NB4 (cell line): ENCODE measurements at regions not wholly inside any gene's neighbourhood (a gene's known extent, or its start where the extent isn't known, plus 50 kb on each side); places are given as distances from the start of the nearest gene placed in this dataset.

Experiments
- DNase-seq: peaks from one replicate; pipeline ENCODE4 v3.0.0; 2010; ENCODE audit warnings: low read depth
- H3K4me3 ChIP-seq: one replicate; pipeline ENCODE4 v1.5.1; 2011; ENCODE audit warnings: mild to moderate bottlenecking, low read depth, low read length, moderate library complexity
- CTCF ChIP-seq: IDR thresholded peaks from one replicate; pipeline ENCODE4 v1.5.1; 2012; ENCODE audit warnings: low read depth, low read length
- MAX ChIP-seq: IDR thresholded peaks from 2 replicates; pipeline ENCODE4 v1.6.1; 2011; ENCODE audit warnings: low read depth, low read length
- MYC ChIP-seq: IDR thresholded peaks from 2 replicates; pipeline ENCODE4 v1.6.1; 2011; ENCODE audit warnings: low read depth, low read length
- POLR2A ChIP-seq: IDR thresholded peaks from 2 replicates; pipeline ENCODE4 v1.6.1; 2011; ENCODE audit warnings: mild to moderate bottlenecking; ENCODE audit not compliant: insufficient read length; ENCODE audit errors: extremely low read depth

GRCh38 chr12:13668880-13669279 is 312.5 kb downstream of the GRIN2B start:
- no peak for DNase-seq
- no peak overlapping the region for H3K4me3 ChIP-seq
- TF ChIP-seq MAX (no peak), POLR2A (no peak), MYC (no peak), CTCF (no peak)

- no peak overlapping the region for H3K4me3 ChIP-seq
- peak; percentile 10 for DNase-seq
- TF ChIP-seq MYC = no peak
- no peak for TF ChIP-seq POLR2A
- peak; percentile 37 for TF ChIP-seq CTCF
- no peak for TF ChIP-seq MAX
Observed at GRCh38 chr12:13666806-13667205, 314.6 kb downstream of the GRIN2B start.

- DNase-seq = peak; percentile 45
Observed at GRCh38 chr12:13661005-13661887, 320.2 kb downstream of the GRIN2B start.

GRCh38 chr12:13654456-13654855 is 326.9 kb downstream of the GRIN2B start:
- TF ChIP-seq CTCF = no peak
- TF ChIP-seq MAX = no peak
- TF ChIP-seq MYC = no peak
- DNase-seq = no peak
- no peak overlapping the region for H3K4me3 ChIP-seq

More at GRCh38 chr12:13661005-13661887, 320.2 kb downstream of the GRIN2B start:
- H3K4me3 ChIP-seq = no peak overlapping the region
- TF ChIP-seq CTCF (peak; percentile 79), MAX (no peak)

- H3K4me3 ChIP-seq = no peak overlapping the region
- no peak for TF ChIP-seq CTCF
- no peak for TF ChIP-seq MAX
- TF ChIP-seq POLR2A = no peak
- TF ChIP-seq MYC = no peak
- DNase-seq = no peak
Observed at GRCh38 chr12:13652105-13652504, 329.3 kb downstream of the GRIN2B start.
